WTC11 (cell line): ENCODE measurements at regions not wholly inside any gene's neighbourhood (a gene's known extent, or its start where the extent isn't known, plus 50 kb on each side); places are given as distances from the start of the nearest gene placed in this dataset.

Experiments used
- MYBL2 ChIP-seq: sonication (generic); formaldehyde crosslinking; IDR thresholded peaks from 2 replicates; pipeline ENCODE4 v1.8.1; 2023; ENCODE audit warnings: mild to moderate bottlenecking, moderate library complexity, missing genetic modification reagents
- NR2C2 ChIP-seq: sonication (generic); formaldehyde crosslinking; IDR thresholded peaks from 2 replicates; pipeline ENCODE4 v1.8.0; 2022; ENCODE audit warnings: mild to moderate bottlenecking, missing genetic modification reagents
- TF ChIP-seq, protein P1 (sequence below): fragments of 200-600 bp; IDR thresholded peaks from 2 replicates; pipeline ENCODE4 v1.8.0; 2022; ENCODE audit warnings: antibody characterized with exemption
- TF ChIP-seq, protein P2 (sequence below): sonication (generic); formaldehyde crosslinking; IDR thresholded peaks from 2 replicates; pipeline ENCODE4 v1.8.1; 2023; ENCODE audit warnings: mild to moderate bottlenecking, missing genetic modification reagents, moderate library complexity

DNA sequence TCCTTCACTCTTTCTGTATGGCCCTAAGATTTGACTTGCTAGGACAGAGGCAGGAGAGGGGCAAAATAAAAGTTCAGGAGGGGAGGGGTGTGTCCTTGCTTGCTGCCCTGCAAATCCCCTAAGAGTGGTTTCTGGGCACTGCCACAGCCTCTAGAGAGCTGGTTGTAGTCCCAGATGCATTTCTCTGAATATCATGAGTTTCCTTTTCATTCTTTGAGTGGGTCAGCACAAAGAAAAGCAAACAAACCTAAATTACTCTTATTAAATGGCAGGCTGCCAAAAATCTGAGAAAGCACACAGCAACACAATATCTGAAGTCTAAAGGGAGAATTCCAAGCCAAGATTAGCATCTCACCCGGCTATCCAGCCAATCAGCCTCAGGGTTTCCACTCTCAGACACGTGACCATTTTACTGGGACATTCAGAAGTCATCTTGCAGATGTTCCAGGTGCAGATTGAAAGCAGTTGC is 919.3 kb downstream of the TUSC7 start:
- TF ChIP-seq, protein P1, sequence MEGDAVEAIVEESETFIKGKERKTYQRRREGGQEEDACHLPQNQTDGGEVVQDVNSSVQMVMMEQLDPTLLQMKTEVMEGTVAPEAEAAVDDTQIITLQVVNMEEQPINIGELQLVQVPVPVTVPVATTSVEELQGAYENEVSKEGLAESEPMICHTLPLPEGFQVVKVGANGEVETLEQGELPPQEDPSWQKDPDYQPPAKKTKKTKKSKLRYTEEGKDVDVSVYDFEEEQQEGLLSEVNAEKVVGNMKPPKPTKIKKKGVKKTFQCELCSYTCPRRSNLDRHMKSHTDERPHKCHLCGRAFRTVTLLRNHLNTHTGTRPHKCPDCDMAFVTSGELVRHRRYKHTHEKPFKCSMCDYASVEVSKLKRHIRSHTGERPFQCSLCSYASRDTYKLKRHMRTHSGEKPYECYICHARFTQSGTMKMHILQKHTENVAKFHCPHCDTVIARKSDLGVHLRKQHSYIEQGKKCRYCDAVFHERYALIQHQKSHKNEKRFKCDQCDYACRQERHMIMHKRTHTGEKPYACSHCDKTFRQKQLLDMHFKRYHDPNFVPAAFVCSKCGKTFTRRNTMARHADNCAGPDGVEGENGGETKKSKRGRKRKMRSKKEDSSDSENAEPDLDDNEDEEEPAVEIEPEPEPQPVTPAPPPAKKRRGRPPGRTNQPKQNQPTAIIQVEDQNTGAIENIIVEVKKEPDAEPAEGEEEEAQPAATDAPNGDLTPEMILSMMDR, result no peak
- TF ChIP-seq, protein P2, sequence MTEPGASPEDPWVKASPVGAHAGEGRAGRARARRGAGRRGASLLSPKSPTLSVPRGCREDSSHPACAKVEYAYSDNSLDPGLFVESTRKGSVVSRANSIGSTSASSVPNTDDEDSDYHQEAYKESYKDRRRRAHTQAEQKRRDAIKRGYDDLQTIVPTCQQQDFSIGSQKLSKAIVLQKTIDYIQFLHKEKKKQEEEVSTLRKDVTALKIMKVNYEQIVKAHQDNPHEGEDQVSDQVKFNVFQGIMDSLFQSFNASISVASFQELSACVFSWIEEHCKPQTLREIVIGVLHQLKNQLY (CRISPR knock-in tag), result no peak
- TF ChIP-seq MYBL2, result no peak
- no peak for TF ChIP-seq NR2C2 (CRISPR knock-in tag)
